ENCODE measurements at regions not wholly inside any gene's neighbourhood (a gene's known extent, or its start where the extent isn't known, plus 50 kb on each side); places are given as distances from the start of the nearest gene placed in this dataset.
"Not testable (repeated sequence)": the region's sequence is repeated elsewhere in the genome, so short reads cannot be mapped to it uniquely, and the experiment has no call there.

DNA sequence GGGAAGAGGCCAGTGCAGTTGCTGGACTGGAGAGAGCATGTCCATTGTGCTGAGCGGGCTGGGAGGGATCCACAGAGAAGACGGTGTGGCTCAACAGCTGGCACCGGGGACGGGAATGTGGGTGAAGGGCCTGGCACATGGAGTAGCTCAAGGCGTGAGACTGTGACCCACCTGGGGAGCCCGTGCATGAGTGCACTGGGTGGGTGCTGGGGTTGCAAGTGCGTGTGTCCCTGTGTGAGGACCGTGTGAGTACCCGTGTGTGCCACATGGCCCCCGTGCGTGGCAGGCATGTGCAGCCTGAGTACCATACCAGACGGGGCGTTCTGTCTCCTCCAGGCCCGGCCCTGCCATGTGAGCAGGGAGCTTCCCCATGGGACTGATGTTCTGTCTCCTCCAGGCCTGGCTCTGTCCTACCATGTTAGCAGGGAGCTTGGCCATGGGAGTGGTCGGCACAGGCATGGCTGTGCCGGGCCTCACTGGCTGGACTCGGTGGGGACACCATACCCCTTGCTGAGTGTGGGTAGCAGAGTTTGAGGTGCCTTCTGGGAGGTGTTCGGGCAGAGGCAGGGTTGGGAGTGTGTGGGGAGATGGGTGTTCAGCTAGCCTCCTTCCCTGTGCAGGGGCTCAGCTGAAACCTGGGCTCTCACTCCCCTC, 234.4 kb downstream of the TMEM121 start:
- ChIA-PET CTCF (no interaction called here), POLR2A (ENCODE audit: low non-redundant PET) (no interaction called here)
- TF ChIP-seq, protein P1, sequence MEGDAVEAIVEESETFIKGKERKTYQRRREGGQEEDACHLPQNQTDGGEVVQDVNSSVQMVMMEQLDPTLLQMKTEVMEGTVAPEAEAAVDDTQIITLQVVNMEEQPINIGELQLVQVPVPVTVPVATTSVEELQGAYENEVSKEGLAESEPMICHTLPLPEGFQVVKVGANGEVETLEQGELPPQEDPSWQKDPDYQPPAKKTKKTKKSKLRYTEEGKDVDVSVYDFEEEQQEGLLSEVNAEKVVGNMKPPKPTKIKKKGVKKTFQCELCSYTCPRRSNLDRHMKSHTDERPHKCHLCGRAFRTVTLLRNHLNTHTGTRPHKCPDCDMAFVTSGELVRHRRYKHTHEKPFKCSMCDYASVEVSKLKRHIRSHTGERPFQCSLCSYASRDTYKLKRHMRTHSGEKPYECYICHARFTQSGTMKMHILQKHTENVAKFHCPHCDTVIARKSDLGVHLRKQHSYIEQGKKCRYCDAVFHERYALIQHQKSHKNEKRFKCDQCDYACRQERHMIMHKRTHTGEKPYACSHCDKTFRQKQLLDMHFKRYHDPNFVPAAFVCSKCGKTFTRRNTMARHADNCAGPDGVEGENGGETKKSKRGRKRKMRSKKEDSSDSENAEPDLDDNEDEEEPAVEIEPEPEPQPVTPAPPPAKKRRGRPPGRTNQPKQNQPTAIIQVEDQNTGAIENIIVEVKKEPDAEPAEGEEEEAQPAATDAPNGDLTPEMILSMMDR (conservative IDR thresholded peaks at IDR 0.05; ENCODE audit: low read depth) = no peak
- H3K27ac ChIP-seq = no peak overlapping the region
- no peak for DNase-seq (ENCODE audit: low spot score)

DNA sequence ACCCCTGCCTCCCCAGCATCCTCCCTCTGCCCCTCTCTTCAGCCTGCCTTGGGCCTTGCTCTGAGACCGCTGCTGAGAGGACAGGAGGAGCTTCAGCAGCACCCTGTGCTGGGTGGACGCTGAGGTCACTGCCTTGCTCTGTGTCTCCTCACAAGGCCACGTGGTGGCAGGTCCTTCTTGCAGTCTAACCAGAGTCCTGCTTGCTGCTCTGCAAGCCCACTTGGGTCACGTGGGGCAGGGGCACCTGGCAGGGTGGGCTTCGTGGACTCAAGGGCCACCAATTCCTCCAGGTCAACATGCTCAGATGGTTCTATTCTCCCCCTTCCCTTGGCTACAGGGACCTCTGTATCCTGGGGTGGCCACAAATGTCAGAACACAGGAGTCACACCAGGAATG, 235.0 kb downstream of the TMEM121 start:
- POLR2A ChIA-PET (ENCODE audit: low non-redundant PET); H3K27ac ChIP-seq; DNase-seq (ENCODE audit: low spot score); CTCF ChIA-PET: not testable (repeated sequence)

DNA sequence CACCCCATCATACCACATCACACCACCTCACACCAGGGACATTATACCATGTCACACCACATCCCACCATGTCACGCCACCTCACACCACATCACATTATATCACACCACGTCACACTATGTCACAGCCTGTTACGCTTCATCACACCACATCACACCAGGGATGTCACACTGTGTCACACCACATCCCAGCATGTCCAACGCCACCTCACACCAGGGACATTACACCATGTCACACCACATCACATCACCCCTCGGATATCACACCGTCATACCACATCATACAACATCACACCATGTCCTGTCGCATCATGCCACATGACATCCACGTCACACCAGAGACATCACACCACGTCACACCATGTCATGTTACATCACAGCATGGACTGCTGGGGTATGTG, 235.5 kb downstream of the TMEM121 start:
- TF ChIP-seq, protein P1 (conservative IDR thresholded peaks at IDR 0.05; ENCODE audit: low read depth) = no peak
- DNase-seq (ENCODE audit: low spot score) = no peak
- ChIA-PET CTCF (no interaction called here), POLR2A (ENCODE audit: low non-redundant PET) (no interaction called here)
- H3K27ac ChIP-seq = no peak overlapping the region

DNA sequence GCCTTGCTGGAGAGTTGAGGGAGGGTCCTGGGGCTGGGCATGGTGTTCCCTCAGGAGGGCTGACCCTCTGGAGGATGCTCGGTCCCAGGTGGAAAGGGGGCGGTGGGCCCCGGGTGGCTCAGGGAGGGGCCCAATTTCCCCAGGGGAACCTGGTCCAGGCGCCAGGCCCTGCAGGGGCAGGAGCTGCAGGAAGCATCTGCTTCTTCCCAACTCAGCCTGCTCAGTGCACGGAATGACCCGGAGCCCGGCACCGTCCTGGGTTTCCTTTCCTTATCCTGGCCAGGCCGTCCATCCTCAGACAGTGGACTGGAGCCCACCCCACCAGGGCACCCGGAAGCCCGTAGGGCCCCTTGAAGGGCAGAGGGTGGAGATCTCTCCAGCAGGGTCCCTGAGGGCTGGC, 235.9 kb downstream of the TMEM121 start:
- DNase-seq (ENCODE audit: low spot score); POLR2A ChIA-PET (ENCODE audit: low non-redundant PET); CTCF ChIA-PET; H3K27ac ChIP-seq: not testable (repeated sequence)

DNA sequence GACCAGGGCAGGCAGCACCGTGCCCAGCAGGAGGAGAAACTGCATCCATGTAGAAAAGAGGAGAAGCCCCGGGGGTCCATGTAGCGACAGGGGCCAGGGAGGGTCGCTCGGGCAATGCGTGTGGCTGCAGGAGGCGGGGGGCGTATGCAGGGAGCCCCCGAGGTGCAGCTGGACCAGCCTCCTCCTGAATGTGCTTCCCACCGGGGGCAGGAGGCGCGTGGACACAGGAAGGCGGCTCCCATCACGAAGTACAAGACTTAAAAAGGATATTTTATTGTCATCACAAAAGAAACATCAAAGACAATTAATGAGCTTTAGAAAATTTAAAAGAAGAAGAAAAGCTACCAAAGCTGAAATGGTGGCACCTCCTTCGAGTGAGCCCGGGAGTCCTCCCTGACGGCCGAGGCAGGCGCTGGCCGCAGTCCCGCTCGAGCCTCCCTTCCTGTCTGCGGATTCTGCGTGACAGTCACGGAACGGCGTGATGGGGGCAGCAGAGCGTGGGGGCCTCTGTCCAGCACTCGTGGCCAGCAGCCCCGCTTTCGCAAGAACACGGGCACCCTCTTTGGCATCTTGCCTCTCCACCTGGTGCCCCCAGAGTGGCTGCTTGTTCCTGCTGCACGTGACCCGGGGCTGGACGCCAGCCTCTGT, 238.0 kb downstream of the TMEM121 start:
- CTCF ChIA-PET; DNase-seq (ENCODE audit: low spot score); H3K27ac ChIP-seq; POLR2A ChIA-PET (ENCODE audit: low non-redundant PET): not testable (repeated sequence)

DNA sequence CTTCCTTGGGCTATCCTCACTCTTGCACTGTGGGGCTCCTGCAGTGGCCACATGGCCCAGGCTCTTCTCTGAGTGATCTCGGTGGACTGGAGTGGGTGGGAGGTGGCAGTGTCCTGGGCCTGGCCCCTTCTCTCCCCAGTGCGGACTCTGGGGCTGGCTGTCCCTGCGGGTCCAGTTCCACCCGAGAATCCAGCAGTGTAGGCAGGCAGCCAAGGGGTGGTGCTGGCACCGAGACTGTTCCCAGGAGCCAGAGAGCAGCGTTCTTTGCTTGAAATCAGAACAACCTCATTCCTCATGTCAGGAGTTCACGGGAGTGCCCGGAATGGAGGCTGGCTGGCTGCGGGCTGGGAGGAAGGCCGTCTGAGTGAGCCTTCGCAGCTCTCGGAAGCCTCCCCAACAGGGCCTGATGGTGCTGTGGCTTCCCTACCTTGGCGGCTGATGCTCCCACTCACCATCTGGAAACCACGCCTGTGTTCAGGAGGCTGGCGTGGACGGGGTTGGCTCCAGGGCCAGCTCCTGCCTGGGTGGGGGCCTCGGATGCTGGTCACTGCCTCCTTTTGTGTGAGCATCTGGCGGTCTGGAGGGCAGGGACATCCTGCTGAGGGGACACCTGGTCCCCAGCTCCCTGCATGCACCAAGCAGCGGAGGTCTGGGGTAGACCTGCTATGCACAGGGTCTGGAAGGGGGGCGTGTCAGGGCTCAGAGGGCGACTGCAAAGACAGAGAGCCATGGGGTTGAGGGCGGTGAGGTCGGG, 238.9 kb downstream of the TMEM121 start:
- H3K27ac ChIP-seq; POLR2A ChIA-PET (ENCODE audit: low non-redundant PET); CTCF ChIA-PET; DNase-seq (ENCODE audit: low spot score): not testable (repeated sequence)

DNA sequence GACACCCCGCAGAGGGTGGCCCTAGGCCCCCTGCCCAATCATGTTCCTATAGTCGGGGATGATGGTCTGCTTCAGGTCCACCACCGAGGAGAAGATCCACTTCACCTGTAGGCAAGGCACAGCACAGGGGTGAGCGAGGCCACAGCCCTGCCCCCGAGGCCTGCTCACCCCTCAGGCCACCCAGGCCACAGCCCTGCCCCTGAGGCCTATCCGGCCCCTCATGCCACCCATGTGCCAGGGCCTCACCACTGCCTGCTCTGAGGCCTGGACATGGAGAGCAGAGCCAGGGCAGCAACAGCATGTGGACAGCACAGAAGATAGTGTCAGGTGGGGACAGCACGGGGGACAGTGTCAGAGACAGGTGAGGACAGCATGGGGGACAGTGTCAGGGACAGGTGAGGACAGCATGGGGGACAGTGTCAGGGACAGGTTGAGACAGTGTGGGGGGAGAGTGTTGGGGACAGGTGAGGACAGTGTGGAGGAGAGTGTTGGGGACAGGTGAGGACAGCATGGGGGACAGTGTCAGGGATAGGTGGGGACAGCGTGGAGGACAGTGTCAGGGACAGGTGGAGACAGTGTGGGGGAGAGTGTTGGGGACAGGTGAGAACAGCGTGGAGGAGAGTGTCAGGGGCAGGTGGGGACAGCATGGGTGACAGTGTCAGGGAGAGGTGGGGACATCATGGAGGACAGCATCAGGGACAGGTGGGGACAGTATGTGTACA, 239.7 kb downstream of the TMEM121 start:
- CTCF ChIA-PET = no interaction called here
- POLR2A ChIA-PET (ENCODE audit: low non-redundant PET) = no interaction called here
- H3K27ac ChIP-seq = no peak overlapping the region
- TF ChIP-seq, protein P1 (conservative IDR thresholded peaks at IDR 0.05; ENCODE audit: low read depth) = no peak
- DNase-seq (ENCODE audit: low spot score) = no peak

DNA sequence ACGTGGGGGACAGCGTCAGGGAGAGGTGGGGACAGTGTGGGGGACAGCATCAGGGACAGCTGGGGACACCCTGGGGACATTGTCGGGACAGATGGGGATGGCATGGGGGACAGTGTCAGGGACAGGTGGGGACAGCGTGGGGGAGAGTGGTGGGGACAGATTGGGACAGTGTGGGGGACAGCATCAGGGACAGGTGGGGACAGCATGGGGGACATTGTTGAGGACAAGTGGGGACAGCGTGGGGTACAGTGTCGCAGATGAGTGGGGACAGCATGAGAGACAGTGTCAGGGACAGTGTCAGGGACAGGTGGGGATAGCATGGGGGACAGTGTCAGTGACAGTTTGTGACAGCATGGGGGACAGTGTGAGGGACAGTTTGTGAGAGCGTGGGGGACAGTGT, 240.9 kb downstream of the TMEM121 start:
- POLR2A ChIA-PET (ENCODE audit: low non-redundant PET) = no interaction called here
- H3K27ac ChIP-seq = no peak overlapping the region
- CTCF ChIA-PET = no interaction called here
- no peak for DNase-seq (ENCODE audit: low spot score)
- TF ChIP-seq, protein P1 (conservative IDR thresholded peaks at IDR 0.05; ENCODE audit: low read depth) = no peak

DNA sequence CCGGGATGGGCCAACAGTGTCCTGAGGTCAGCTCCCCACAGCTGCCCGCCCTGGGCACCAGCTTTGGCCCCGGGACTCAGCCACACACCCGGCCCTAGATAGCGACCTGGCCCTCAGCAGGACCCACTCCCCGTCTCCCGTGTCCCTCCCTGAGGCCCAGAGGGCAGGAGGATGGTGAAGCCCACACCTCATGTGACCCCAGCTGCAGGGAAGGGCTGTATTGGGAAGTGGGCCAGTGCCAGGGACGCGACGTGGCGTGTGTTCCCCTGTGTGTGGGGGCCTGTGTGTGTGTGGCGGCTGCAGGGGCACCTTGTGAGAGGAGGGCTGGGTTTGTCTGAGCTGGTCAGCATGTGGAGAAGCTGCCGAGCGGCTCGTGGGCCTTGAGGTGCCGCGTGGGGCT, 241.7 kb downstream of the TMEM121 start:
- CTCF ChIA-PET; DNase-seq (ENCODE audit: low spot score); POLR2A ChIA-PET (ENCODE audit: low non-redundant PET); H3K27ac ChIP-seq: not testable (repeated sequence)

DNA sequence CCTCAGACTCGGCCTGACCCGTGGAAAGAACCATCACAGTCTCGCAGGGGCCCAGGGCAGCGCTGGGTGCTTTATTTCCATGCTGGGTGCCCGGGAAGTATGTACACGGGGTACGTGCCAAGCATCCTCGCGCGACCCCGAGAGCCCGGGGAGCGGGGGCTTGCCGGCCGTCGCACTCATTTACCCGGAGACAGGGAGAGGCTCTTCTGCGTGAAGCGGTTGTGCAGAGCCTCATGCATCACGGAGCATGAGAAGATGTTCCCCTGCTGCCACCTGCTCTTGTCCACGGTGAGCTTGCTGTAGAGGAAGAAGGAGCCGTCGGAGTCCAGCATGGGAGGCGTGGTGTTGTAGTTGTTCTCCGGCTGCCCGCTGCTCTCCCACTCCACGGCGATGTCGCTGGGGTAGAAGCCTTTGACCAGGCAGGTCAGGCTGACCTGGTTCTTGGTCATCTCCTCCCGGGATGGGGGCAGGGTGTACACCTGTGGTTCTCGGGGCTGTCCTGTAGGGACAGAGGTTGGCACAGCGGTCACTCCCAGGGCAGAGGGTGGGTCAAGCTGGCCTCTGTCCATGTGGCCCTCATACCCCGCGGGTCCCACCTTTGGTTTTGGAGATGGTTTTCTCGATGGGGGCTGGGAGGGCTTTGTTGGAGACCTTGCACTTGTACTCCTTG, 242.8 kb downstream of the TMEM121 start:
- DNase-seq (ENCODE audit: low spot score); H3K27ac ChIP-seq; POLR2A ChIA-PET (ENCODE audit: low non-redundant PET); CTCF ChIA-PET: not testable (repeated sequence)

DNA sequence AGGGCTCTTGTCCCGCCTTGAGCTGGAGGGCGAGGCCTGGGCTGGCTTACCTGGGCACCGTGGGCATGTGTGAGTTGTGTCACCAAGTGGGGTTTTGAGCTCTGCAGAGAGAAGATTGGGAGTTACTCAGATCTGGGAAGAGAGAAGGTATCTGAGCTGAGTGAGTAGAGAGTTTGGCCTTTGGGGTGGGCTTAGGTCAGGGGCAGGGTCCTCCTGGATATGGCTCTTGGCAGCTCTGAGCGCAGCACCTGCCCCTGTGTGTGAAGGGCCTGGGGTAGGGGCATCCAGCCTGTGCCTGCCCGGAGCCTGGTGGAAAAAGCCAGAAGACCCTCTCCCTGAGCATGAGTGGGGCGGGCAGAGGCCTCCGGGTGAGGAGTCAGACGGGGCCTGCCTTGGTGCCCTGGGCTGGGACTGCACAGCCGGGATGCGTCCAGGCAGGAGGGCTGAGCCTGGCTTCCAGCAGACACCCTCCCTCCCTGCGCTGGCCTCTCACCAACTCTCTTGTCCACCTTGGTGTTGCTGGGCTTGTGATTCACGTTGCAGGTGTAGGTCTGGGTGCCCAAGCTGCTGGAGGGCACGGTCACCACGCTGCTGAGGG, 244.3 kb downstream of the TMEM121 start:
- H3K27ac ChIP-seq; DNase-seq (ENCODE audit: low spot score); POLR2A ChIA-PET (ENCODE audit: low non-redundant PET); CTCF ChIA-PET: not testable (repeated sequence)
